MCF 10A (cell line): ENCODE measurements at regions not wholly inside any gene's neighbourhood (a gene's known extent, or its start where the extent isn't known, plus 50 kb on each side); places are given as distances from the start of the nearest gene placed in this dataset.

Experiments used
- BruUV-seq: library from RNA; stranded (reverse); fragments of 400-500 nt; replicated peaks from 2 replicates; lab custom pipeline; 2021; lab: Mats Ljungman, UMichigan
- CTCF ChIA-PET: fragments of 300-600 bp; sonication (Branson Sonifier 250); formaldehyde crosslinking; extraction: SDS; loops from one replicate; lab custom pipeline; 2021; ENCODE audit warnings: antibody characterized with exemption, inconsistent platforms; lab: Yijun Ruan, JAX
- POLR2A ChIA-PET: fragments of 300-600, 350-650 bp; sonication (Branson Sonifier 250); formaldehyde crosslinking; extraction: SDS; loops from one replicate; lab custom pipeline; 2020; ENCODE audit warnings: antibody characterized with exemption, inconsistent platforms; lab: Yijun Ruan, JAX
- DNase-seq: peaks from one replicate; pipeline ENCODE4 v3.0.0-alpha.2; 2018; ENCODE audit not compliant: unreplicated experiment
- H3K27ac Mint-ChIP-seq: one replicate; pipeline ENCODE4 v1.8.0; 2022; ENCODE audit warnings: mild to moderate bottlenecking, low read depth, mixed read lengths; ENCODE audit not compliant: unreplicated experiment
- H3K27me3 Mint-ChIP-seq: one replicate; pipeline ENCODE4 v1.8.0; 2022; ENCODE audit warnings: mixed read lengths; ENCODE audit not compliant: insufficient read depth, unreplicated experiment
- H3K36me3 Mint-ChIP-seq: one replicate; pipeline ENCODE4 v1.8.0; 2022; ENCODE audit warnings: mild to moderate bottlenecking, moderate library complexity, mixed read lengths; ENCODE audit not compliant: insufficient read depth, unreplicated experiment
- H3K4me1 Mint-ChIP-seq: one replicate; pipeline ENCODE4 v1.8.0; 2022; ENCODE audit warnings: mixed read lengths; ENCODE audit not compliant: insufficient read depth, unreplicated experiment
- H3K4me3 Mint-ChIP-seq: one replicate; pipeline ENCODE4 v1.8.0; 2022; ENCODE audit warnings: mild to moderate bottlenecking, moderate library complexity, mixed read lengths; ENCODE audit not compliant: unreplicated experiment
- H3K9me3 Mint-ChIP-seq: one replicate; pipeline ENCODE4 v1.8.0; 2022; ENCODE audit warnings: mixed read lengths; ENCODE audit not compliant: unreplicated experiment
- CTCF ChIP-seq: fragments of 200-600 bp; IDR thresholded peaks from one replicate; pipeline ENCODE4 v1.8.0; 2022; ENCODE audit warnings: antibody characterized with exemption, mild to moderate bottlenecking; ENCODE audit not compliant: unreplicated experiment
- intact Hi-C: fragments of 100-400 bp; cut with micrococcal nuclease; formaldehyde crosslinking; loops from 2 replicates; pipeline ENCODE4 v1.14.1; 2022

- no TSS peak for BruUV-seq
- Mint-ChIP-seq H3K27ac (no peak overlapping the region), H3K4me3 (no peak overlapping the region), H3K4me1 (no peaks in the 10 kb centered on the region), H3K9me3 (no peaks in the 10 kb centered on the region), H3K36me3 (no peaks in the 10 kb centered on the region), H3K27me3 (no peaks in the 10 kb centered on the region)
- ChIA-PET POLR2A (no interaction called here), CTCF (interaction anchor here (0.6 kb wide), 2 partner anchors 14 to 114 kb away, joined by 3 read pairs; no protein-coding TSS in a partner anchor)
- no peak for DNase-seq
- no peak for TF ChIP-seq CTCF
- intact Hi-C loops, result no loop called here
These were observed 571.7 kb downstream of the DHX35 start for GRCh38 chr20:39533858-39534257.

- POLR2A ChIA-PET, result no interaction called here
- Mint-ChIP-seq H3K27me3 (no peaks in the 10 kb centered on the region), H3K4me1 (no peaks in the 10 kb centered on the region), H3K36me3 (no peaks in the 10 kb centered on the region), H3K4me3 (no peak overlapping the region), H3K9me3 (no peaks in the 10 kb centered on the region), H3K27ac (no peak overlapping the region)
- BruUV-seq, result no TSS peak
- intact Hi-C loops, result no loop called here
- no peak for DNase-seq
- CTCF ChIA-PET, result no interaction called here
- no peak for TF ChIP-seq CTCF
These were observed 570.1 kb downstream of the DHX35 start for GRCh38 chr20:39532205-39532604.

GRCh38 chr20:39528436-39528835, 566.3 kb downstream of the DHX35 start:
- Mint-ChIP-seq H3K9me3 (no peaks in the 10 kb centered on the region), H3K27me3 (no peaks in the 10 kb centered on the region), H3K36me3 (no peaks in the 10 kb centered on the region), H3K27ac (no peak overlapping the region), H3K4me3 (no peak overlapping the region), H3K4me1 (peaks cover 8% of the 10 kb centered on the region)
- intact Hi-C loops, result no loop called here
- no TSS peak for BruUV-seq
- DNase-seq, result no peak
- TF ChIP-seq CTCF, result no peak
- ChIA-PET CTCF (interaction anchor here (0.6 to 1.0 kb wide), 2 partner anchors 19 to 22 kb away, joined by 3 to 5 read pairs; no protein-coding TSS in a partner anchor), POLR2A (no interaction called here)

DNA sequence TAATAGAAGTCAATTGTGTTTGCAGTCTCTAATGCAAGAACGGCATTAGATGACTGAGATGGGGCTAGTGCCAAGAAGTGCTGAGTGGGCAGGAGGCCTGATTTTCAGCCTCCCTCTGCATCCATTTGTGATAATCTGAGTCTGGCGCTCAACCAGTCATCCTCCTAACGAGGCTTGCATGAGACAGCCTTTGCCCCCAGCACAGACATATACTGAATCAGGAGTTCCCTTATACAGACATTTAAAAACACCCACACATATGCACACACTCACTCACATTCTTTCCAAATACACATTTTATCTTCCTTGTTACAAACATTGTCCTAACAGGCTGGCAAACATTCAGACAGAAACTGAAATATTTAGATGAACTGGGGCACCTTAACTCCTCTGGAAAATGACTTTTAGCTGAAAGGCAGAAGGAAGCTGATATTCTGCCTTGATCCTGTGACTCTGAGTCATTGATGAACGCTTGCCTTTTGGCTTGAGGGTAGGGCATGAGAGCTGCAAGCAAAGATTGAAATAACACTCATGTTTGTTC, 562.3 kb downstream of the DHX35 start:
- H3K27ac Mint-ChIP-seq, result peak overlapping the region; percentile 84
- no peaks in the 10 kb centered on the region for H3K9me3 Mint-ChIP-seq
- TF ChIP-seq CTCF, result no peak
- no TSS peak for BruUV-seq
- H3K27me3 Mint-ChIP-seq, result no peaks in the 10 kb centered on the region
- H3K4me1 Mint-ChIP-seq, result peaks cover 8% of the 10 kb centered on the region
- DNase-seq, result no peak
- H3K36me3 Mint-ChIP-seq, result no peaks in the 10 kb centered on the region
- POLR2A ChIA-PET, result no interaction called here
- H3K4me3 Mint-ChIP-seq, result no peak overlapping the region
- intact Hi-C loops, result no loop called here
- CTCF ChIA-PET, result interaction anchor here (0.6 to 1.0 kb wide), 3 partner anchors 9 to 1163 kb away, joined by 3 to 4 read pairs (median 4); no protein-coding TSS in a partner anchor
